Neural cell (in vitro differentiated cells): ENCODE measurements at regions not wholly inside any gene's neighbourhood (a gene's known extent, or its start where the extent isn't known, plus 50 kb on each side); places are given as distances from the start of the nearest gene placed in this dataset.

ENCODE experiments used
- H2AFZ ChIP-seq: fragments of 200-600, 300-800 bp; sonication (generic), shearing (Covaris generic); 2 replicates; pipeline ENCODE4 v1.6.0; 2014; ENCODE audit warnings: low read depth, mild to moderate bottlenecking, antibody characterized with exemption, low read length, moderate library complexity
- H3F3A ChIP-seq: fragments of 200-600 bp; shearing (Covaris generic); 2 replicates; pipeline ENCODE4 v1.6.1; 2016; ENCODE audit warnings: mild to moderate bottlenecking, moderate library complexity, mixed read lengths, antibody characterized with exemption, low read length; ENCODE audit not compliant: insufficient read depth, poor library complexity, severe bottlenecking
- H3K27ac ChIP-seq: fragments of 200-600, 300-800 bp; sonication (generic), shearing (Covaris generic); 2 replicates; pipeline ENCODE4 v1.5.1; 2014; ENCODE audit warnings: mild to moderate bottlenecking, low read length, moderate library complexity
- H3K27me3 ChIP-seq: fragments of 300-800, 200-600 bp; sonication (generic), shearing (Covaris generic); 2 replicates; pipeline ENCODE4 v1.6.0; 2014; ENCODE audit warnings: mild to moderate bottlenecking, low read depth, low read length, moderate library complexity; ENCODE audit not compliant: insufficient read depth
- H3K36me3 ChIP-seq: fragments of 300-800, 200-600 bp; sonication (generic), shearing (Covaris generic); 2 replicates; pipeline ENCODE4 v1.5.1; 2014; ENCODE audit warnings: mild to moderate bottlenecking, antibody characterized with exemption, low read length, moderate library complexity; ENCODE audit not compliant: insufficient read depth
- H3K4me2 ChIP-seq: fragments of 300-800, 200-600 bp; sonication (generic), shearing (Covaris generic); 2 replicates; pipeline ENCODE4 v1.6.0; 2014; ENCODE audit warnings: mild to moderate bottlenecking, low read length
- H3K4me3 ChIP-seq: fragments of 300-800, 200-600 bp; sonication (generic), shearing (Covaris generic); 2 replicates; pipeline ENCODE4 v1.5.1; 2014; ENCODE audit warnings: mild to moderate bottlenecking, low read length, moderate library complexity
- H3K79me2 ChIP-seq: fragments of 200-600 bp; shearing (Covaris generic); replicated peaks from 2 replicates; pipeline ENCODE4 v1.6.0; 2014; ENCODE audit warnings: mild to moderate bottlenecking, low read length, moderate library complexity; ENCODE audit not compliant: insufficient read depth
- H3K9ac ChIP-seq: fragments of 300-800, 200-600 bp; sonication (generic), shearing (Covaris generic); 2 replicates; pipeline ENCODE4 v1.6.1; 2016; ENCODE audit warnings: mild to moderate bottlenecking, low read length, mixed read lengths
- H3K9me2 ChIP-seq: fragments of 200-600 bp; shearing (Covaris generic); 2 replicates; pipeline ENCODE4 v1.6.1; 2016; ENCODE audit warnings: mild to moderate bottlenecking, low read length, mixed read lengths; ENCODE audit not compliant: insufficient read depth
- H3K9me3 ChIP-seq: fragments of 200-600, 300-800 bp; sonication (generic), shearing (Covaris generic); 2 replicates; pipeline ENCODE4 v1.6.1; 2016; ENCODE audit warnings: mild to moderate bottlenecking, mixed run types, low read length, moderate library complexity, mixed read lengths
- H4K20me1 ChIP-seq: fragments of 200-600 bp; shearing (Covaris generic); 2 replicates; pipeline ENCODE4 v1.6.1; 2016; ENCODE audit warnings: mild to moderate bottlenecking, mixed run types; ENCODE audit not compliant: insufficient read depth
- CTCF ChIP-seq: fragments of 450-650 bp; IDR thresholded peaks from 2 replicates; pipeline ENCODE4 v1.5.1; 2014; ENCODE audit warnings: antibody characterized with exemption, mild to moderate bottlenecking, moderate library complexity; ENCODE audit not compliant: poor library complexity, severe bottlenecking
- EP300 ChIP-seq: fragments of 450-650 bp; conservative IDR thresholded peaks from 2 replicates; pipeline ENCODE4 v1.6.1; 2014; ENCODE audit warnings: antibody characterized with exemption, mild to moderate bottlenecking, moderate library complexity; ENCODE audit not compliant: poor library complexity, severe bottlenecking
- EZH2 ChIP-seq: fragments of 200-600, 300-800 bp; shearing (Covaris generic), sonication (generic); IDR thresholded peaks from 2 replicates; pipeline ENCODE4 v1.6.1; 2014; ENCODE audit warnings: antibody characterized with exemption, low read length, borderline replicate concordance, mild to moderate bottlenecking; ENCODE audit not compliant: insufficient read depth, poor library complexity, severe bottlenecking
- MXI1 ChIP-seq: fragments of 450-650 bp; conservative IDR thresholded peaks from 2 replicates; pipeline ENCODE4 v1.6.1; 2014; ENCODE audit warnings: antibody characterized with exemption, mild to moderate bottlenecking; ENCODE audit not compliant: poor library complexity, severe bottlenecking
- POLR2AphosphoS5 ChIP-seq: IDR thresholded peaks from 2 replicates; pipeline ENCODE4 v1.6.1; 2012
- RAD21 ChIP-seq: fragments of 450-650 bp; conservative IDR thresholded peaks from 2 replicates; pipeline ENCODE4 v1.6.1; 2014; ENCODE audit warnings: antibody characterized with exemption, mild to moderate bottlenecking, moderate library complexity
- SMC3 ChIP-seq: fragments of 450-650 bp; conservative IDR thresholded peaks from 2 replicates; pipeline ENCODE4 v1.6.1; 2014; ENCODE audit warnings: antibody characterized with exemption, mild to moderate bottlenecking, moderate library complexity; ENCODE audit not compliant: poor library complexity
- TAF1 ChIP-seq: IDR thresholded peaks from 2 replicates; pipeline ENCODE4 v1.6.1; 2012; ENCODE audit warnings: low read depth
- TF ChIP-seq, protein P1 (sequence below): IDR thresholded peaks from 2 replicates; pipeline ENCODE4 v1.6.1; 2012; ENCODE audit warnings: borderline replicate concordance

GRCh38 chr13:104750377-104750776 lies 1684.2 kb upstream of the SLC10A2 start:
- H4K20me1 ChIP-seq = no peaks in the 10 kb centered on the region
- no peaks in the 10 kb centered on the region for H3F3A ChIP-seq
- H3K9me3 ChIP-seq = no peaks in the 10 kb centered on the region
- H2AFZ ChIP-seq = no peak overlapping the region
- no peaks in the 10 kb centered on the region for H3K9me2 ChIP-seq
- no peak overlapping the region for H3K4me3 ChIP-seq
- TF ChIP-seq RAD21 (no peak), MXI1 (no peak), POLR2AphosphoS5 (no peak), TAF1 (no peak), EZH2 (no peak), EP300 (no peak), CTCF (no peak), SMC3 (no peak)
- TF ChIP-seq, protein P1, sequence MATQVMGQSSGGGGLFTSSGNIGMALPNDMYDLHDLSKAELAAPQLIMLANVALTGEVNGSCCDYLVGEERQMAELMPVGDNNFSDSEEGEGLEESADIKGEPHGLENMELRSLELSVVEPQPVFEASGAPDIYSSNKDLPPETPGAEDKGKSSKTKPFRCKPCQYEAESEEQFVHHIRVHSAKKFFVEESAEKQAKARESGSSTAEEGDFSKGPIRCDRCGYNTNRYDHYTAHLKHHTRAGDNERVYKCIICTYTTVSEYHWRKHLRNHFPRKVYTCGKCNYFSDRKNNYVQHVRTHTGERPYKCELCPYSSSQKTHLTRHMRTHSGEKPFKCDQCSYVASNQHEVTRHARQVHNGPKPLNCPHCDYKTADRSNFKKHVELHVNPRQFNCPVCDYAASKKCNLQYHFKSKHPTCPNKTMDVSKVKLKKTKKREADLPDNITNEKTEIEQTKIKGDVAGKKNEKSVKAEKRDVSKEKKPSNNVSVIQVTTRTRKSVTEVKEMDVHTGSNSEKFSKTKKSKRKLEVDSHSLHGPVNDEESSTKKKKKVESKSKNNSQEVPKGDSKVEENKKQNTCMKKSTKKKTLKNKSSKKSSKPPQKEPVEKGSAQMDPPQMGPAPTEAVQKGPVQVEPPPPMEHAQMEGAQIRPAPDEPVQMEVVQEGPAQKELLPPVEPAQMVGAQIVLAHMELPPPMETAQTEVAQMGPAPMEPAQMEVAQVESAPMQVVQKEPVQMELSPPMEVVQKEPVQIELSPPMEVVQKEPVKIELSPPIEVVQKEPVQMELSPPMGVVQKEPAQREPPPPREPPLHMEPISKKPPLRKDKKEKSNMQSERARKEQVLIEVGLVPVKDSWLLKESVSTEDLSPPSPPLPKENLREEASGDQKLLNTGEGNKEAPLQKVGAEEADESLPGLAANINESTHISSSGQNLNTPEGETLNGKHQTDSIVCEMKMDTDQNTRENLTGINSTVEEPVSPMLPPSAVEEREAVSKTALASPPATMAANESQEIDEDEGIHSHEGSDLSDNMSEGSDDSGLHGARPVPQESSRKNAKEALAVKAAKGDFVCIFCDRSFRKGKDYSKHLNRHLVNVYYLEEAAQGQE = no peak
- no peak overlapping the region for H3K27ac ChIP-seq
- no peaks in the 10 kb centered on the region for H3K36me3 ChIP-seq
- H3K9ac ChIP-seq = no peak overlapping the region
- no peak overlapping the region for H3K4me2 ChIP-seq
- no peaks in the 10 kb centered on the region for H3K79me2 ChIP-seq
- H3K27me3 ChIP-seq = no peaks in the 10 kb centered on the region

DNA sequence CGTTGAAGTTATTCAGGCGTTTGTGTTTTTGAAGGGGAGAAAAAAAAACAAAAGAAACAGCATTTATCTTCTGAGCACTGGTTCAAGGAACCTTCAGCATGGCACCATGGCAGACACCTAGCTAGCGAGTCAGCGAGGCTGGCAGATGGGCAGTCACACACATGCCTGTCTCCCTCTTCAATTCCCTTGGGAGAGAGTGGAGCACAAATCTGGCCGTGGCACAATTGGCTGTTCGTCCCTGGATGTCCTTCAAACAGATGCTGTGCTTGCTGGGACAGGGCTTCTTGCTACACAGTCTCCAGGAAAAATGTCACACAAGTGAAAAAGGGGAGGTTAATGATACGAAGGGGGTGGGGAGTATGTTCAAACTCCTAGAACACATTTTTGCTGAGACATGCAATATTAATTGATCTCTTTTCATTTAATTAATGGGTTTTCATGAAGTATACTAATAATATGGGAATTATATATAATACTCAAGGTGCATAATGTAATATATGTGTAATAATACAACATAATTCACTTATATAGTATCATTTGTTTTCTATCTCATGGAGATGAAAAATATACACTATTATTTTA lies 1674.5 kb upstream of the SLC10A2 start:
- H3F3A ChIP-seq = no peaks in the 10 kb centered on the region
- H3K4me2 ChIP-seq = no peak overlapping the region
- H2AFZ ChIP-seq = no peak overlapping the region
- H3K36me3 ChIP-seq = no peaks in the 10 kb centered on the region
- H3K27ac ChIP-seq = no peak overlapping the region
- no peak for TF ChIP-seq SMC3
- no peak for TF ChIP-seq POLR2AphosphoS5
- no peak for TF ChIP-seq TAF1
- TF ChIP-seq EZH2 = no peak
- no peak for TF ChIP-seq RAD21
- no peak for TF ChIP-seq EP300
- TF ChIP-seq MXI1 = no peak
- TF ChIP-seq, protein P1 = no peak
- TF ChIP-seq CTCF = no peak
- H3K9ac ChIP-seq = no peak overlapping the region
- H3K79me2 ChIP-seq = no peaks in the 10 kb centered on the region
- H3K9me3 ChIP-seq = no peaks in the 10 kb centered on the region
- no peaks in the 10 kb centered on the region for H3K9me2 ChIP-seq
- no peaks in the 10 kb centered on the region for H3K27me3 ChIP-seq
- H3K4me3 ChIP-seq = no peak overlapping the region
- no peaks in the 10 kb centered on the region for H4K20me1 ChIP-seq
